ENCODE measurements at regions not wholly inside any gene's neighbourhood (a gene's known extent, or its start where the extent isn't known, plus 50 kb on each side); places are given as distances from the start of the nearest gene placed in this dataset.
"Not testable (repeated sequence)": the region's sequence is repeated elsewhere in the genome, so short reads cannot be mapped to it uniquely, and the experiment has no call there.

- DNase-seq (ENCODE audit: extremely low read depth in 1 of 2, low read depth in 1 of 2) = no peak
These were observed 223.7 kb downstream of the DLL1 start for GRCh38 chr6:170067181-170067641.

- no peak for DNase-seq (ENCODE audit: extremely low read depth in 1 of 2, low read depth in 1 of 2)
These were observed 224.2 kb downstream of the DLL1 start for GRCh38 chr6:170066679-170067078.

DNA sequence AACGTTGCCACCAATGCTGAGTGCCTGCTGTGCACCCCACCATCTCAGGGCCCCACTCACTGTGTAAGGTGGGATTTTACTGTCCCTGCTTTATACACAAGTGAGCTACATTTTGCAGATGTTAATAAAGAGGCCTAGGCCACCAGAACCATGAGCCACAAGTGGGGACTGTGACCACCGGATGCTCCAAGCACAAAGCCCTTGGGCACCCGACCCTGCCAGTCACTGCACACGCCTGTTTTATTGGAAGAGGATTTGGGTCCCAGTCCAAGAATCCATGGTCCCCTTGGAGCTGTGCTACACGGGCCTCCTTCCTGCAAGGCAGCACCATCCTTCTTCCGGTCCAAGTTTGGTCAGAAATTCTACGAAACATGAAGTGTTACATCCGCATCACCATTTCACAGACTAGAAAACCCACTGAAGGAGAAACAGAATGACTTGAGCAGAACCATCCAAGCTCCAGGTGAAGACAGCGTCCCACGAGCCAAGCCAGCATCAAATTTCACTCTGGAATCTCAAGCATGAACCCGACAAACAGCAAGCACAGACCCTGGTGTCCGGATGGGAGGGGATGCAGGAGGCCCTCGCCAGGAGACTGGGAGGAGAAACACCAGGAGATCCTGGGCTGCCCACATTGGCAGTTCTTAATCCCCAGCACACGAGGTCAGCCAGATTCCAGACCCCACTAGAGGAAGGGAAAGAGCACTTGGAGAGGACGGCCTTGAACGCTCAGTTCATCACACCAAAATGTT is 226.9 kb downstream of the DLL1 start:
- no peak for DNase-seq (ENCODE audit: extremely low read depth in 1 of 2, low read depth in 1 of 2)

DNA sequence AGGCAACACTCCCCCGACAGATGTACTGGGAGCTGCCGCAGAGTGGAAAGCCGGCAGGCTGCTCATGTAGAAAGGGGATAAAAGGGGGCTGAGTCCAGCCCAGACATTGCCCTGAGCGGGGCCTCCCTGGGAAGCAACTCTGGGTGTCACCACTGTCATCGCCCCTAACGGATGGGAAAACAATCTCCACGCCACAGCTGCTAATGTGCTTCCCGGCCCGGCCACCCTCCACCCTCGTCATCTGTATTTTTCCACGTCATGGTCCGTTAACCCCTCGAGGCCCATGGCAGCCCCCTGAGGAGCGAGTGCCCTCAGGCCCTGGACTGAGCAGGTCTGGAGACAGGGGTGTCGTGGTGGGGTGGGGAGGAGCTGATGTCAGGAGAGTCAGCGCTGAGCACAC is 227.4 kb downstream of the DLL1 start:
- DNase-seq (ENCODE audit: extremely low read depth in 1 of 2, low read depth in 1 of 2) = no peak

GRCh38 chr6:170062915-170063241 is 228.0 kb downstream of the DLL1 start:
- no peak for DNase-seq (ENCODE audit: extremely low read depth in 1 of 2, low read depth in 1 of 2)

DNA sequence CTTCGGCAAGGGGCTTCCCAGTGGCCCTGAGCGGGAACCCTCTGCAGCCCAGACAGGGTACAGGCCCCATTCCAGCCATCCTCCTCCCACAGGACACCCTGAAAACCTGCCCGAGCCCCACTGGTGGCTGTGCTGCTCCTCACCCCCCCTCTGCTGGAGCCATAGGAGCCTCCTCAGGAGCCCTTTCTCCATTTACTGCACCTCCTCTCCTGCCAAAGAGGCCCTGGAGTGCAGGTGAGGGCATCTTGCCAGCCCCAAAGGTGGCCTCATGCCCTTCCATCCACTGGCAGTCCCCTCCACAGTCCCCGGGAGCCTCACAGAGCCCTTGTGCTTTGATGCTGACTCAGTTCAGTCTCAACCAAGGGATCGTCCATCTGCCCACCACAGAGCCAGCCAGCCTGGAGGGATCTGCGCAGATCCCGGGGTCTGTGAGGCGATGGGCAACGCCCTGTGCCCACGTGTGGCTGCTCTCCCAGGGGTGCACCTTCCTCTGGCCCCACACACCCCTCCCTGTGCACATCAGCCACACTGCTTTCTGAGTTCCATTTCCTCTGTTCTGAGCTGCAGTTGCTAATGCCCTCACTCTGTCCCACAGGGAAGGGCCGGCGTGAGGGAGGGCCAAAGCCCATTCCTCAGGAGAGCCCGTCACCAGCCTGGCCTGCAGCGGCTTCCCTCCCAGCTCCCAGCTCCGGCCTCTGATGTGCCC is 228.5 kb downstream of the DLL1 start:
- no peak for DNase-seq (ENCODE audit: extremely low read depth in 1 of 2, low read depth in 1 of 2)

- DNase-seq (ENCODE audit: extremely low read depth in 1 of 2, low read depth in 1 of 2) = no peak
These were observed 231.9 kb downstream of the DLL1 start for GRCh38 chr6:170058878-170059485.

DNA sequence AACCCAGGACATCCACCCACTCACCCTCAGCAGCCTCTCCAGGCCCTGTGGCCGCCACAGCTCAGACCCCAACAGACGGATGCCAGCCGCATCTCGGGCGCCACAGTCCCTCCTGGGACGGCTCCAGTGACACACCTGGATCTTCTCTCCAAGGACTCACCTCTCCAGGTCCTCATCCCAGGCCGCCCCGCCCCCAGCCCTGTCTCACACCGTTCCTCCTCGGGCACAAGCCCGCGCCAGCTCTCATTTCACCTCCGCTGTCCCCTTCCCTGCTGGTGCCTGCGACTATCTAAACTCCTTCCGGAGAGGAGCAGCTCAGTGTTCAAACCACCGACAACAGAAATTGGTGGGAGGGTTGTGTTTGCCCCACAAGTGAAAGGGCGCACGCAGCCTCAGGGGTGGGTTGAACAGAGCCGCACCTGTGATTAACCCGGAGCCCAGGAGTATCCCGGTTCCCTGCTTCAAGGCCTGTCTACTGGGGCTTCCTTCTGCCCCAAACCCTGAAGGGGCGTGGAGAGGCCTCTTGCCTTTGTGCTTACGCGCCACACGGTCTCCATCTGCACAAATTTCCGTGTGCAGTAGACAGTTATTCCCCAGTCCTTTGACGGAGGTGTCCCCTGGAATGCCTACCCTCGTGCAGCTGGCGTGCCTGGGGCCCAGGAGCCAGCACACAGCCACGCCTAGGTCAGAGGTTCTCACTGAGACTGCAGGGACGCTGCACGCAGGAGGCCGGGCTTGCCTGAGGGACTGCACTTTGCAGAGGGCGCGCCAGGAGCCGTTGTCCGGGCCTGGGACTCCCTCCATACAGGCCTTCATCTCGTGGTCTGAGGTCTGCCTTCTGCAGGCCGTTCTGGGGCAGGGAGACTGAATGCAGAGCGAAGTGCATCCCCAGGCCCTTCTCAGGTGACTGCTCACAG is 232.7 kb downstream of the DLL1 start:
- DNase-seq (ENCODE audit: extremely low read depth in 1 of 2, low read depth in 1 of 2) = no peak

GRCh38 chr6:170057034-170057734 is 233.7 kb downstream of the DLL1 start:
- no peak for DNase-seq (ENCODE audit: extremely low read depth in 1 of 2, low read depth in 1 of 2)

GRCh38 chr6:170056278-170056711 is 234.6 kb downstream of the DLL1 start:
- DNase-seq (ENCODE audit: extremely low read depth in 1 of 2, low read depth in 1 of 2) = no peak

DNA sequence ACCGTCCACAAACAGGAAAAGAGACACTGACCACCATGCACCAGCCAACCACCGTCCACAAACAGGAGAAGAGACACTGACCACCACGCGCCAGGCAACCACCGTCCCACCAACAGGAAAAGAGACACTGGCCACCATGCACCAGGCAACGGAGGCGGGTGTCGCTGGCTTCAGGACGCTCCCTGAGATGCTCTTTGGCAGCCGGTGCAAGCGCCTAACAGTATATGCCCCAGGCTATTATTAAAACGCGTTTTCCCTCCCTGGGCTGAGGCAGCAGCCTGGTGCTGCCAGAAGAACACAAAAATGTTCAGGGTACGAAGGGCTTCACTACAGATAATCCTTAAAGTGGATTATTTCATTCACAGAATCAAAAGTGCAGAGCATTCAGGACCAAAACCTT is 235.1 kb downstream of the DLL1 start:
- not testable (repeated sequence) for DNase-seq (ENCODE audit: extremely low read depth in 1 of 2, low read depth in 1 of 2)

GRCh38 chr6:170053966-170054661 is 236.8 kb downstream of the DLL1 start:
- no peak for DNase-seq (ENCODE audit: extremely low read depth in 1 of 2, low read depth in 1 of 2)

- DNase-seq (ENCODE audit: extremely low read depth in 1 of 2, low read depth in 1 of 2) = no peak
These were observed 237.7 kb downstream of the DLL1 start for GRCh38 chr6:170052991-170053821.

GRCh38 chr6:170051229-170052172 is 239.4 kb downstream of the DLL1 start:
- no peak for DNase-seq (ENCODE audit: extremely low read depth in 1 of 2, low read depth in 1 of 2)

DNA sequence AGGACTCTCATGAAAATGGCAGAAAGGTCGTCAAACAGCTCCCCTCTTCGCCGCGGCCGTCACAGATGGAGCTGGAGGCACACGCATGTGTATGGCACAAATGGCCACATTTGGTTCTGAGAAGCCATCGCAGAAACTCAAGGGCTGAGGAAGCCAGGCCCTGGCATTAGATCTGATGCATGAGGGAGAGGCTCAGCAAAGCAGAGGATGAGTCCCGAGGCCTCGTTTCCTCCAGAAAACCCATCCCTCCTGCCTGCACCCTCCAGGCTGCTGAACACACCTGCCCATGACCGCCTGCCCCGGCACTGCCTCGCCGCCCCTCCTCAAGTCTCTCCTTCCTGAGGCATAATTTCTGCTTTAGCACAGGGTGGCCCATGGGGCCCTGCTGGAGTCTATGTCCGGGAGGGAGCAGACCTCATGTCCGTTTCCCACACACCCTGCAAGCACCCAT is 240.3 kb downstream of the DLL1 start:
- DNase-seq (ENCODE audit: extremely low read depth in 1 of 2, low read depth in 1 of 2) = no peak

DNA sequence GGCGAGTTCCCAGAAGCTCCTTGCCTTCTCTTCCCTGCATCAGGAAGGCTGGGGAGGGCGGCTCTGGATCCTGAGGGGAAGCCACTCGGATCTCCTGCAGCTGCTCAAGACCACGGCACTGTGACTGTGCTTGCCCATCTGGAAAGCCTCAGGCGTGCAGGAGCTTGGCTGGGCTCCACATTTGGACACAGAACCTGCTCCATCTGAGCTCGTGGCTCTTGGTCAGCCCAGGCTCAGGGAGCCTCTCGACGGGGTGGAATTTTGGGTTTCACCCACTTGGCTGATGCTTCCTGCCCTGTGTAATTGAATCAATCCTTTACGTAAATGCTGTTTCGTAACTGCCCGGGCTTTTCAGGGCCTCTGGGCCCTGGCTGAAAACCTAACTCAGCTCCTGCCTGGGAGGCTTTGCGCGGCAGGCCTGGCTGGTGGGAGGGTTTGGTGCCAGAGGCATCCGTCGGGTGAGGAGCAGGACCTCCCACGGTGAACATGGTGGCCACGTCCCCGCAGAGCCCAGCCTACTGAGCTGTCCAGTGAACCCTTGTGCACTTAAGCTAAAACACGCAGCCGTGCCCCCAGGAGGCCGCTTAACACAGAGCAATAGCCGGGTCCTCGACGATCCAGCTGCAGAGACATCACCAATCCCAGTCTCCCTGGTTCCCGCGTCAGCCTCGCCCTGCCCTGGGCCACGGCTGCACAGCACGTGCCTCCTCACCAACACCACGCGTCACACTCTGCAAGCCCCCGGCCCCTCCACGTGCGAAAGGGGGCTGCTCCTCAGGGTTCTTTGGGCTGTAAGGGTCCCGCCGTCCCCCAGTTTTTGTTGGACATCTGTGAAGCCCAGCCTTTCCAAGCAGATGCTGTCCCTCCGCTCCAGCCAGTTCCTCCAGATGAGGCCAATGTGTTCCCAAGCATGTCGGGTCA is 241.0 kb downstream of the DLL1 start:
- DNase-seq (ENCODE audit: extremely low read depth in 1 of 2, low read depth in 1 of 2) = no peak

Measured in activated CD8-positive, alpha-beta memory T cell treated with anti-CD3 and anti-CD28 coated beads for 1 hour (primary cell).